PC-3 (cell line): ENCODE measurements at regions not wholly inside any gene's neighbourhood (a gene's known extent, or its start where the extent isn't known, plus 50 kb on each side); places are given as distances from the start of the nearest gene placed in this dataset.

ENCODE experiments used
- EZH2 ChIP-seq: fragments of 300-600 bp; sonication (generic); IDR thresholded peaks from one replicate; pipeline ENCODE4 v1.6.1; 2017; ENCODE audit warnings: antibody characterized with exemption, mild to moderate bottlenecking, low read length; ENCODE audit not compliant: unreplicated experiment
- EZH2phosphoT487 ChIP-seq: fragments of 300-600 bp; sonication (generic); IDR thresholded peaks from 2 replicates; pipeline ENCODE4 v1.6.1; 2018; ENCODE audit warnings: mild to moderate bottlenecking, antibody characterized with exemption, low read length, borderline replicate concordance
- TF ChIP-seq, protein P1 (sequence below): fragments of 300-600 bp; sonication (generic); conservative IDR thresholded peaks from 2 replicates; pipeline ENCODE4 v1.5.1; 2017; ENCODE audit warnings: antibody characterized with exemption, low read depth, mild to moderate bottlenecking, low read length

DNA sequence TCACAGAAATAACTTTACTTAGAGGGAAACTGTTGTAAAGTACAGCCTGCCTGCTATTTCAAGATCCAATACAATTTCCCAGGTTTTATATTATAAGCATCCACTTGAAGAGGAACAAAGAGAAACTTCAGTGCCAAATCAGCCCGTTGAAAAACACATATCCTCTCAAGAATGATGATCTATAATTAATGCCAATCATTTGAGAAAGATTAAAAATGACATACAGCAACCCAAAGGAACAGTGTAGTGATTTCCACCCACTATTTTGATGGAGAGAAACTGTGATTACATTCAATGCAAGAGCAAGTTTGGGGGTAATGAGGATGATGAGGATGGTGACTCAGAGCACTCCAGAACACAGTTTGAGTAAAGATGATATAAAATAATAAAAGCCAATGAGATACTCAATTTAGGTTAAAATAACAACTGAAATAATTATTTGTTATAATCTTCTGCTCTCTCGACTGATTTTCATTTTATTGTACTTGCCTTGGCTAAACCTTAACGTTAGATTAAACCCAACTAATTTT is 715.5 kb downstream of the NCAM2 start:
- TF ChIP-seq, protein P1, sequence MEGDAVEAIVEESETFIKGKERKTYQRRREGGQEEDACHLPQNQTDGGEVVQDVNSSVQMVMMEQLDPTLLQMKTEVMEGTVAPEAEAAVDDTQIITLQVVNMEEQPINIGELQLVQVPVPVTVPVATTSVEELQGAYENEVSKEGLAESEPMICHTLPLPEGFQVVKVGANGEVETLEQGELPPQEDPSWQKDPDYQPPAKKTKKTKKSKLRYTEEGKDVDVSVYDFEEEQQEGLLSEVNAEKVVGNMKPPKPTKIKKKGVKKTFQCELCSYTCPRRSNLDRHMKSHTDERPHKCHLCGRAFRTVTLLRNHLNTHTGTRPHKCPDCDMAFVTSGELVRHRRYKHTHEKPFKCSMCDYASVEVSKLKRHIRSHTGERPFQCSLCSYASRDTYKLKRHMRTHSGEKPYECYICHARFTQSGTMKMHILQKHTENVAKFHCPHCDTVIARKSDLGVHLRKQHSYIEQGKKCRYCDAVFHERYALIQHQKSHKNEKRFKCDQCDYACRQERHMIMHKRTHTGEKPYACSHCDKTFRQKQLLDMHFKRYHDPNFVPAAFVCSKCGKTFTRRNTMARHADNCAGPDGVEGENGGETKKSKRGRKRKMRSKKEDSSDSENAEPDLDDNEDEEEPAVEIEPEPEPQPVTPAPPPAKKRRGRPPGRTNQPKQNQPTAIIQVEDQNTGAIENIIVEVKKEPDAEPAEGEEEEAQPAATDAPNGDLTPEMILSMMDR = no peak
- TF ChIP-seq EZH2phosphoT487 = no peak
- TF ChIP-seq EZH2 = no peak
